HCT116 (cell line): ENCODE measurements at regions not wholly inside any gene's neighbourhood (a gene's known extent, or its start where the extent isn't known, plus 50 kb on each side); places are given as distances from the start of the nearest gene placed in this dataset.

Experiments used
- ATAC-seq: fragments of 200-7000 bp; cut with Tn5 transposase; 2 replicates; pipeline ENCODE4 v1.9.1; 2020; ENCODE audit warnings: mild to moderate bottlenecking, moderate library complexity
- BruUV-seq: library from RNA; stranded (reverse); fragments of 400-500 nt; replicated peaks from 2 replicates; lab custom pipeline; 2021; lab: Mats Ljungman, UMichigan
- CTCF ChIA-PET: fragments of 300-600 bp; sonication (Branson Sonifier 250); formaldehyde crosslinking; loops from one replicate; lab custom pipeline; 2021; ENCODE audit warnings: antibody characterized with exemption; lab: Charles Lee
- POLR2A ChIA-PET: fragments of 300-600, 350-600 bp; sonication (Branson Sonifier 250); formaldehyde crosslinking; loops from one replicate; lab custom pipeline; 2021; ENCODE audit warnings: antibody characterized with exemption; lab: Charles Lee
- RAD21 ChIA-PET, 2 experiments: fragments of 300-600 bp; sonication (Branson Sonifier 250); formaldehyde crosslinking; loops; one replicate each; lab custom pipeline; 2023; ENCODE audit warnings: low total read pairs in 2 of 2; ENCODE audit not compliant: uncharacterized antibody in 2 of 2, unreplicated experiment in 2 of 2, low non-redundant PET in 1 of 2; lab: Charles Lee
- DNase-seq: peaks from one replicate; pipeline ENCODE4 v3.0.0-alpha.2; 2010; ENCODE audit warnings: low read depth, low spot score
- H2AFZ ChIP-seq: fragments of 200-600 bp; shearing (Covaris generic), sonication (generic); 2 replicates; pipeline ENCODE4 v1.6.1; 2017; ENCODE audit warnings: low read depth, mixed run types, mixed read lengths, antibody characterized with exemption, low read length; ENCODE audit not compliant: poor library complexity, severe bottlenecking
- H3K27ac ChIP-seq: 2 replicates; pipeline ENCODE4 v1.5.1; 2012; ENCODE audit warnings: low read depth, low read length
- H3K27me3 ChIP-seq: fragments of 200-600 bp; sonication (generic); 2 replicates; pipeline ENCODE4 v1.6.1; 2016; ENCODE audit warnings: mixed run types, low read length, mixed read lengths; ENCODE audit not compliant: insufficient read depth
- H3K36me3 ChIP-seq, 2 experiments: fragments of 200-500 bp in 1 of 2; fragments of 200-600 bp in 1 of 2; sonication (Bioruptor generic) in 1 of 2; sonication (generic) in 1 of 2; 2 replicates each; pipeline versions ENCODE4 v1.5.1 to v1.6.1; 2014 to 2016; ENCODE audit warnings: low read length in 2 of 2, inconsistent platforms in 1 of 2, mixed read lengths in 1 of 2, mixed run types in 1 of 2; ENCODE audit not compliant: insufficient read depth in 2 of 2, control insufficient read depth in 1 of 2
- H3K4me1 ChIP-seq, 2 experiments: fragments of 200-600 bp in 1 of 2; sonication (generic) in 1 of 2; 2 replicates each; pipeline versions ENCODE4 v1.5.1 to v1.6.1; 2012 to 2017; ENCODE audit warnings: low read length in 2 of 2, inconsistent platforms in 1 of 2, mild to moderate bottlenecking in 1 of 2, mixed read lengths in 1 of 2, mixed run types in 1 of 2, moderate library complexity in 1 of 2; ENCODE audit not compliant: insufficient read depth in 2 of 2, control insufficient read depth in 1 of 2
- H3K4me2 ChIP-seq: fragments of 200-600 bp; sonication (generic); 2 replicates; pipeline ENCODE4 v1.6.1; 2017; ENCODE audit warnings: mixed run types, low read length, mixed read lengths
- H3K4me3 ChIP-seq, 2 experiments: fragments of 200-600 bp in 1 of 2; sonication (generic) in 1 of 2; replicated peaks in 1 of 2; 2 replicates each; pipeline ENCODE4 v1.5.1; 2011 to 2016; ENCODE audit warnings: low read length in 2 of 2, control low read depth in 1 of 2, low read depth in 1 of 2, mild to moderate bottlenecking in 1 of 2, mixed read lengths in 1 of 2, mixed run types in 1 of 2
- H3K79me2 ChIP-seq: fragments of 200-600 bp; sonication (generic); 2 replicates; pipeline ENCODE4 v1.6.1; 2017; ENCODE audit warnings: mild to moderate bottlenecking, mixed run types, low read length, moderate library complexity, mixed read lengths; ENCODE audit not compliant: insufficient read depth
- H3K9ac ChIP-seq: fragments of 200-600 bp; sonication (generic); 2 replicates; pipeline ENCODE4 v1.6.1; 2016; ENCODE audit warnings: low read length, mixed read lengths
- H3K9me2 ChIP-seq: fragments of 200-600 bp; sonication (generic), shearing (Covaris generic); 2 replicates; pipeline ENCODE4 v1.6.1; 2017; ENCODE audit warnings: mixed run types, mild to moderate bottlenecking, moderate library complexity; ENCODE audit not compliant: insufficient read depth
- H3K9me3 ChIP-seq, 2 experiments: fragments of 200-500 bp in 1 of 2; fragments of 200-600 bp in 1 of 2; sonication (Bioruptor generic) in 1 of 2; sonication (generic) in 1 of 2; 2 replicates each; pipeline ENCODE4 v1.6.1; 2014 to 2017; ENCODE audit warnings: low read length in 2 of 2, mixed read lengths in 2 of 2, inconsistent platforms in 1 of 2, low read depth in 1 of 2, mild to moderate bottlenecking in 1 of 2, mixed run types in 1 of 2, moderate library complexity in 1 of 2; ENCODE audit not compliant: control insufficient read depth in 1 of 2, insufficient read depth in 1 of 2
- H4K20me1 ChIP-seq: fragments of 200-600 bp; sonication (generic), shearing (Covaris generic); 2 replicates; pipeline ENCODE4 v1.6.1; 2017; ENCODE audit warnings: mixed run types, mild to moderate bottlenecking, moderate library complexity; ENCODE audit not compliant: insufficient read depth
- CBX3 ChIP-seq: IDR thresholded peaks from 2 replicates; pipeline ENCODE4 v1.6.1; 2012; ENCODE audit warnings: low read depth
- EGR1 ChIP-seq: IDR thresholded peaks from 2 replicates; pipeline ENCODE4 v1.6.1; 2012; ENCODE audit warnings: low read depth
- ELF1 ChIP-seq: IDR thresholded peaks from 2 replicates; pipeline ENCODE4 v1.6.1; 2012; ENCODE audit warnings: low read depth, borderline replicate concordance
- POLR2AphosphoS5 ChIP-seq: IDR thresholded peaks from 2 replicates; pipeline ENCODE4 v1.6.1; 2011; ENCODE audit warnings: mild to moderate bottlenecking, low read depth, low read length, moderate library complexity
- SIN3A ChIP-seq: IDR thresholded peaks from 2 replicates; pipeline ENCODE4 v1.6.1; 2012; ENCODE audit warnings: low read depth
- SP1 ChIP-seq: IDR thresholded peaks from 2 replicates; pipeline ENCODE4 v1.6.1; 2012; ENCODE audit warnings: low read depth
- intact Hi-C: fragments of 100-400 bp; cut with micrococcal nuclease; formaldehyde crosslinking; loops from 2 replicates; pipeline ENCODE4 v1.10.0; 2022
- TF ChIP-seq, protein P1 (sequence below): IDR thresholded peaks from 2 replicates; pipeline ENCODE4 v1.6.1; 2012; ENCODE audit warnings: low read depth

GRCh38 chr6:69555088-69555638, 241.6 kb downstream of the LMBRD1 start:
- ATAC-seq, result no peak
- CTCF ChIA-PET, result no interaction called here
- no peaks in the 10 kb centered on the region for H3K4me1 ChIP-seq

GRCh38 chr6:69542494-69542893, 254.3 kb downstream of the LMBRD1 start:
- no peak for DNase-seq
- Histone ChIP-seq H4K20me1 (no peaks in the 10 kb centered on the region), H3K4me2 (no peak overlapping the region), H3K9ac (no peak overlapping the region)
- intact Hi-C loops, result no loop called here
- TF ChIP-seq SIN3A, result no peak
- no peak for TF ChIP-seq EGR1
- TF ChIP-seq POLR2AphosphoS5, result no peak
- TF ChIP-seq CBX3, result no peak
- TF ChIP-seq, all 23 proteins: peak for 0
- Histone ChIP-seq H3K9me3 (peaks cover 0 to 4% of the 10 kb centered on the region in 2 experiments; a peak in 2 of 4 replicates), H3K27me3 (no peaks in the 10 kb centered on the region), H3K36me3 (no peaks in the 10 kb centered on the region; a peak in 1 of 4 replicates), H3K9me2 (no peaks in the 10 kb centered on the region), H3K27ac (no peak overlapping the region), H3K79me2 (no peaks in the 10 kb centered on the region), H3K4me1 (no peaks in the 10 kb centered on the region), H3K4me3 (no peak overlapping the region), H2AFZ (no peak overlapping the region)
- ChIA-PET RAD21 (no interaction called here), CTCF (no interaction called here), POLR2A (no interaction called here)
- no TSS peak for BruUV-seq
- no peak for ATAC-seq

More at GRCh38 chr6:69555088-69555638, 241.6 kb downstream of the LMBRD1 start:
- no peak overlapping the region for H2AFZ ChIP-seq
- peaks cover 0 to 16% of the 10 kb centered on the region in 2 experiments; a peak in 1 of 4 replicates for H3K9me3 ChIP-seq
- no peaks in the 10 kb centered on the region for H4K20me1 ChIP-seq
- no peak for DNase-seq
- no TSS peak for BruUV-seq
- ChIA-PET POLR2A (no interaction called here), RAD21 (no interaction called here)
- intact Hi-C loops, result no loop called here
- H3K4me3 ChIP-seq, result no peak overlapping the region
- H3K9ac ChIP-seq, result no peak overlapping the region
- no peaks in the 10 kb centered on the region for H3K27me3 ChIP-seq
- H3K27ac ChIP-seq, result no peak overlapping the region
- H3K79me2 ChIP-seq, result no peaks in the 10 kb centered on the region
- no peak overlapping the region for H3K4me2 ChIP-seq
- H3K9me2 ChIP-seq, result no peaks in the 10 kb centered on the region
- H3K36me3 ChIP-seq, result no peaks in the 10 kb centered on the region
- no peak for TF ChIP-seq SP1
- no peak for TF ChIP-seq EGR1
- TF ChIP-seq, protein P1, sequence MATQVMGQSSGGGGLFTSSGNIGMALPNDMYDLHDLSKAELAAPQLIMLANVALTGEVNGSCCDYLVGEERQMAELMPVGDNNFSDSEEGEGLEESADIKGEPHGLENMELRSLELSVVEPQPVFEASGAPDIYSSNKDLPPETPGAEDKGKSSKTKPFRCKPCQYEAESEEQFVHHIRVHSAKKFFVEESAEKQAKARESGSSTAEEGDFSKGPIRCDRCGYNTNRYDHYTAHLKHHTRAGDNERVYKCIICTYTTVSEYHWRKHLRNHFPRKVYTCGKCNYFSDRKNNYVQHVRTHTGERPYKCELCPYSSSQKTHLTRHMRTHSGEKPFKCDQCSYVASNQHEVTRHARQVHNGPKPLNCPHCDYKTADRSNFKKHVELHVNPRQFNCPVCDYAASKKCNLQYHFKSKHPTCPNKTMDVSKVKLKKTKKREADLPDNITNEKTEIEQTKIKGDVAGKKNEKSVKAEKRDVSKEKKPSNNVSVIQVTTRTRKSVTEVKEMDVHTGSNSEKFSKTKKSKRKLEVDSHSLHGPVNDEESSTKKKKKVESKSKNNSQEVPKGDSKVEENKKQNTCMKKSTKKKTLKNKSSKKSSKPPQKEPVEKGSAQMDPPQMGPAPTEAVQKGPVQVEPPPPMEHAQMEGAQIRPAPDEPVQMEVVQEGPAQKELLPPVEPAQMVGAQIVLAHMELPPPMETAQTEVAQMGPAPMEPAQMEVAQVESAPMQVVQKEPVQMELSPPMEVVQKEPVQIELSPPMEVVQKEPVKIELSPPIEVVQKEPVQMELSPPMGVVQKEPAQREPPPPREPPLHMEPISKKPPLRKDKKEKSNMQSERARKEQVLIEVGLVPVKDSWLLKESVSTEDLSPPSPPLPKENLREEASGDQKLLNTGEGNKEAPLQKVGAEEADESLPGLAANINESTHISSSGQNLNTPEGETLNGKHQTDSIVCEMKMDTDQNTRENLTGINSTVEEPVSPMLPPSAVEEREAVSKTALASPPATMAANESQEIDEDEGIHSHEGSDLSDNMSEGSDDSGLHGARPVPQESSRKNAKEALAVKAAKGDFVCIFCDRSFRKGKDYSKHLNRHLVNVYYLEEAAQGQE, result no peak
- no peak for TF ChIP-seq ELF1
- TF ChIP-seq CBX3, result no peak
